HG03378 (cell line): ENCODE measurements at regions not wholly inside any gene's neighbourhood (a gene's known extent, or its start where the extent isn't known, plus 50 kb on each side); places are given as distances from the start of the nearest gene placed in this dataset.

Source experiments
- ATAC-seq: cut with Tn5 transposase; IDR thresholded peaks from one replicate; pipeline ENCODE4 v1.9.1; 2021; ENCODE audit warnings: mild to moderate bottlenecking, moderate library complexity; ENCODE audit not compliant: unreplicated experiment

DNA sequence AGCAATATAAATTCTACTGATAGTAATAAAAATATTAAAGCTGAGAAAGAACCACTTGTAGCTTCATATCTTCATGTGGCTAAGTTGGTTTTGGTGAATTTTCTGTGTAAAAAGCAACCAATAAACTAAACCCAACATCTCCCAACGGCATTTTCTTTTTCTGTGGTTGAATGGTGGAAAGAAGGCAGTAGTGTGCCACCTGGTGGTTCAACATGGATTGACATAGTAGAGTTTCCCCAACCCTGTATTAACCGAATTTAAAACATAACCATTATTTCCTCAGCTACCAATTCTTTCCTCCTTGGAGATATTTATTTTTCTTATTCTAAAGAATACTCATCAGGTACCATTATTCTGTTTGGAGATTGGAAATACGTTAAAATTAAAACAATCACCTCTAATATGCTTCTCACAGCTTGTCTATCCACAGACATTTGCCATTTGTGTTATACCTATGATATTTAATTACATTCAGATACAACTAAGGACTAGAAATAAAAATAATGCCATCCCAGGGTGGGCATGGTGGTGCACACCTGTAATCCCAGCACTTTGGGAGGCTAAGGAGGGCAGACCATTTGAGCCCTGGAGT lies 117.1 kb upstream of the EEF1E1 start:
- peak; percentile 81 for ATAC-seq

- no peak for ATAC-seq
Measured at GRCh38 chr6:8218861-8219260, 116.5 kb upstream of the EEF1E1 start.

GRCh38 chr6:8215631-8216030 lies 113.3 kb upstream of the EEF1E1 start:
- ATAC-seq: no peak

DNA sequence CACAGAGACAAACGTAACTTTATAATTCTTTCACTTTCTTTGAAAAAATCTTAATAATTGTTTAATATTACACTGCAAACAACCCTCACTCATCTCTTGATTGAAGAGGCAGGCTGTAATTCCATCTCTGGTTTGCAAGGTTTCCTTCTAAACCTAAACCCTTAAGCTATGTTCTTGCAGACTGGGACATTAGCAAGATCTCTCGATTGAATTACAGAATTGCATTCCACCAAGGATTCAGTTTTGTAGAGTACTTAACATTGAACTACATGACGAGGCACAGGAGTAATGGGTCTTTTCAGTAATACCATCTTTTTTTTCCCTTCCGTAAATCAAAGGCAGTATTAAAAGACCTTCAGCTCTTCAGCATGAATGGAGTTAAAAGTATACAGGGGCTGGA lies 111.6 kb upstream of the EEF1E1 start:
- no peak for ATAC-seq

GRCh38 chr6:8212720-8213434 lies 110.5 kb upstream of the EEF1E1 start:
- ATAC-seq: no peak

- ATAC-seq: no peak
Measured at GRCh38 chr6:8207869-8208191, 105.5 kb upstream of the EEF1E1 start.

DNA sequence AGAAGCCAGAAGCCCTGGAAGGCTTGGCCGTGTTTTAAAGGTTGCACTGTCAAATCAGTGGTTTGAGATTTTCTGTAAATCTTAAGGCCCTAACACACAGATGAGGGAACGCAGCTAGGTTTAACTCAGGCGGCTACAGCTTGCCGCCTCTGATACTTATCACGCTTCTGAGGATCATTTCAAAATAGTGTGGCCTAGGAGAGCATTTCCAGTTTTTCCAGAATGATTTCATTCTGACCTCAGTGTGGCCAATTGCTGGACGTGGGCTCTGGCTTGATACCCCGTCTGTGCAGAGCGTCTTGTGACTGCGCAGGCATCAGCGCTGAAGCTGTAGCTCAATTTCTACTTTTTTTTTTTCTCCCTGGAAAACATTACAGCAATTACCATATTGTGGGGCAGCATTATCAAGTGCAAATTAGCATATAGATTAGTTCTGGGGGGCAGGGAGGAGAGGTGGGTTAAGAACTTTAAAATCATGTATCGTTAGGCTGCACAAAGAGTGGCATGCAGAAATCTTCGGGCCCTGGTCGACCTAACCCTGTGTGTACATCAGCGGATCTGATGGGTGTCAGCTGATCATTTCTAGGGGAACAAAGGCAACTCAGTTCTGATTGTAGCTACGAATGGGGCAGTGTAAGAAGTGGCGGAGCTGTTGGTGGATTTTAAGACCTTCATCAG lies 105.0 kb upstream of the EEF1E1 start:
- ATAC-seq: no peak

- ATAC-seq: no peak
Measured at GRCh38 chr6:8203337-8203736, 101.0 kb upstream of the EEF1E1 start.

DNA sequence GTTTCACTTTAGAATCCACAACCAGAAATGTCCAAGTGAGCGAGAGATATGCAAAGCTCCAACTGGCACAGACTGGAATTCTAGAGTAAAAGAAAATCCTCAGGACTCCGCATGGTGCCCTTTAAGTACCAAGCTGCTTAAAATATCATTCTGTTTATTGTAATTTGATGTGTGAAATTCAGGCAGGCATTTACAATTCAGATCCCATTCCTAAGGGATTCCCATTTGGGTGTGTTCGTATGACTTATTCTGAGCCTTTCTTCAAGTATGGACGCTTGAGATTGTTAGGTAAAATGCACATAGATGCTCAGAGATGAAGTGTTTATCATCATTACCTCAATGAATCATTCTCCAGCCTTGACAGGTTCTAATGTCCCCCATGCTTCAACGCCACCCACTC lies 99.3 kb upstream of the EEF1E1 start:
- no peak for ATAC-seq

DNA sequence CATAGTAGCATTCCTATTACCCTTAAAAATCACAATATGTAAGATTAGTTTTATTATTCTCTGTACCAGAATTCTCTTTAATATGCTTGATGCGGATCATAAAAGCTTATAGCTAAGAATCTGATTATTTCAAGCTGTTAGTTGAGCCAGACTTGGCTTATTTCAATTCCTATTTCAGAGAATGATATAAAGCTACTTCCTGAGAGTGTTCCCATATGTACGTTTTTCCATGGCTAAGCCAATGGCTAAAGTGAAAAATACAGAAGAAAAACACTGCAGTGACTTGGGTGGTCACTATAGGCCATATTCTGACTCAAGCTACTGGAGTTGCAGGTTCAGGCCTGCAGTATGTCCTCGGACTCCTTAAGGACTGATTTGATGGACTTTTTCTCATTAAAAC lies 97.9 kb upstream of the EEF1E1 start:
- no peak for ATAC-seq

- no peak for ATAC-seq
Measured at GRCh38 chr6:8195714-8196102, 93.4 kb upstream of the EEF1E1 start.

DNA sequence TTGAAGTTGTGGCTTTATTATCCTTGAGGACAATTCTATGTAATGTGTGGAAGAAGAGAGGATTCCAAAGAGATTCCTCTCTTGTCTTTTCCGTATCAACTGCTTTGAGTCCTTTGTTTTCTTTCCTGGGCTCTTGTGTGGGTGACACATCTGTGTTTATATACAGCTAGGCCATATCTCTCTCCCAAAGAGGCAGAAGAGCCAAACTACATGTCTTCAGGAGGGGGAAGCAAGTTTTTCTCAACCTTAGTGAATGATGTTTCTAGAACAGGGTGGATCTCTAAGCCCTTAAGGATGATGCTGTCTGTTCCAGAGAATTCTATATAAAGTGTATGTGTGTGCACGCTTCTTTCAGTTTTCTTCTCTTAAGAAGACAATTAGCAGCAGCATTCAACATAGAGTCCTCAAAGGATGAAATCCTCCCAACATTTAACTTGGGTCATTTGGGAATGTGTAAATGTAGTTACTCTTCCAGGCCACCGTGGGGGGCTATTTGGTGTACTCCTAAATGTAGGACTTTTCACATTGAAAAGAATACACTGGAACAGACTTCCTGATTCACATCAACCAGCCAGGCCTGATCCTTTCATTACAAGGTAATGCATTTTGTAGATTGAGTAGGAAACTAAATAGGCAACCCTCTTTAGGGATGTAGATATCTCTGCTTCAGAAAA lies 92.8 kb upstream of the EEF1E1 start:
- ATAC-seq: no peak

- no peak for ATAC-seq
Measured at GRCh38 chr6:8194490-8194889, 92.1 kb upstream of the EEF1E1 start.

DNA sequence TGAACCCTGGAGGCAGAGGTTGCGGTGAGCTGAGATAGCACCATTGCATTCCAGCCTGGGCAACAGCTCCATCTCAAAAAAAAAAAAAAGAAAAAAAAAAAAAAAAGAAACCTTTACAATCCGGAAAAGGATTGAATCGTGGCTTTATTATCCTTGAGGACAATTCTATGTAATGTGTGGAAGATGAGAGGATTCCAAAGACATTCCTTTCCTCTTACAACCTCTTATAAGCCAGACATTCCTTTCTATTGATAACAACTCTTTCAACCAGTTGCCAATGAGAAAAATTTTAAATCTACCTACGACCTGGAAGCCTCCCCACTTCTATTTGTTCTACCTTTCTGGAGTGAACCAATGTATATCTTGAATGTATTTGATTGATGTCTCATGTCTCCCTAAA lies 91.2 kb upstream of the EEF1E1 start:
- no peak for ATAC-seq

- no peak for ATAC-seq
Measured at GRCh38 chr6:8192597-8192996, 90.2 kb upstream of the EEF1E1 start.

- no peak for ATAC-seq
Measured at GRCh38 chr6:8192067-8192466, 89.7 kb upstream of the EEF1E1 start.

GRCh38 chr6:8191629-8192028 lies 89.3 kb upstream of the EEF1E1 start:
- ATAC-seq: no peak

- no peak for ATAC-seq
Measured at GRCh38 chr6:8187209-8187608, 84.9 kb upstream of the EEF1E1 start.

DNA sequence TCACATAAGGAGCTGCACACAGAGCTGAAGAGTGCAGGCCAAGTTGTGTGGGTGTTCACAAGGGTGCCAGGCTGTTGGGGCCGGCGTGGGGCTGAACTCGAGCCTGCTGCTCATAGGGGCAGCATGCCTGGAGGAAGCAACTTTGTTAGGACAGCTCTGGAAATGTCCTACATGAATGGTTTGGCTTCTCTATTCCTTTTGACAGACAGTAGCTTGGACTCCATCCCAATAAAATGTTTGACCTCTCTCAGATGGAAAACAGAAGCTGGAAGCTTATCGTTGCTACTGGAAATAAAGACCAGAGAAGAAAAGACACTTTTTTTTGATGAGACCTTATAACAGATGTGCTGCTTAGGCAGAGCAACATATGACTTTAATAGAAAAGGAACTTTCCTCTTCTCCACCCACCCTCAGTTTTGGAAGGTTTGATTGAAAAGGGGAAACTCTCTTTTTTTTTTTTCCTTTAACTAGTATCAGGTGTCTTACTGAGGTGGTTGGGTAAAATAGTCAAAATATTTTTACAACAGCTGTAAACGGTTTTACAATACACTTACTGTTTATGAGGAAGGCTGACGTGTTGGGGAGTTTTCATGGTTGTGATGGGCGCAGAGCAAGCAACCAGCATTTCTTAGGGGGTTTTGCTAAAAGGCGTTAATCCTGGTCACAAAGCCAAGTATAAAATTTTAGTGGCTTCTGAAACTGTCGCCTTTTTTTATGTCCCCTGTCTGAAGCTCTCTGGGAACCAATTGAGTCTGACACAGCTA lies 80.7 kb upstream of the EEF1E1 start:
- no peak for ATAC-seq

DNA sequence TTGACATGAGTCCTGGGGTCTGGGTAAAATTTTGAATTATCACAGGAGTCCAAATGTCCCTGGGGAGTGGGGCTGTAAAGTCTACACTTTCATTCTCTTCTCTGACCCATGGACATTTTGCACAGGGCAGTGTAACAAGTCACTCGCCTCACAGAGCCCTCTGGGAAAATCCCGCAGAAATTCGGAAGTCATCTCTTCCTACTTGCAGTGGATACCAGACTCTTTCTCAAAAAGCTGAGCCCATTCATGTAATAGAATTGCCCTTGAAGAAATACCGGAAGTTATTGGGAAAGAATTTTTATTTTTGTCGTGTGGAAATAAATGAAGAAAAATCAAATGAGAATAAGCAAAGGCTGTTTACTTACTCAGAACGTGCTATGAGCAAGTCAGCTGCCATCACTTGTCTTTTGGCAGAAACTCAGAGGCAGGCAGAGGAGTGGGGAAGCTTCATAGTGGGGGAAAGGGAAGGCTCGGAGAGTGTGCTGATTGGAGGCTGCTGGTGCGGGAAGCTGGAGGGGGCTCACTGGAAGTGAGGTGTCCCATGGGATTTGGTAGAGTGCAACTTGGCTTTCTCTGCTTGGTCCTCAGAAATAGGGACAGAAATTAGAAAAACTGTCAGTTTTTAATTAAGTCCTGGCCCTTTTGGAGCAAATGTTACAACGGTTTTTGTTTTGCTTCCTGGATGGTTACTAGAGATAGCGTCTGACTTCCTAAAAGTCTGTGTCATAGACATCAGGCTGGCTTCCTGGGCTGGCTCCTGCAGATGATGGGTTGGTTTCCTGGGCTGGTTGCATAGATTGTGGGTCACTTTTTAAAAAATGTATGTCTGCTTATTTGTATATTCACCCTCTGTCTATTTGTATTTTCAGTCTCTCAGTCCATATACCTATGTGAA lies 79.8 kb upstream of the EEF1E1 start:
- no peak for ATAC-seq
